MCF 10A (cell line): ENCODE measurements at regions not wholly inside any gene's neighbourhood (a gene's known extent, or its start where the extent isn't known, plus 50 kb on each side); places are given as distances from the start of the nearest gene placed in this dataset.

Experiments used
- BruUV-seq: library from RNA; stranded (reverse); fragments of 400-500 nt; replicated peaks from 2 replicates; lab custom pipeline; 2021; lab: Mats Ljungman, UMichigan
- CTCF ChIA-PET: fragments of 300-600 bp; sonication (Branson Sonifier 250); formaldehyde crosslinking; extraction: SDS; loops from one replicate; lab custom pipeline; 2021; ENCODE audit warnings: antibody characterized with exemption, inconsistent platforms; lab: Yijun Ruan, JAX
- POLR2A ChIA-PET: fragments of 300-600, 350-650 bp; sonication (Branson Sonifier 250); formaldehyde crosslinking; extraction: SDS; loops from one replicate; lab custom pipeline; 2020; ENCODE audit warnings: antibody characterized with exemption, inconsistent platforms; lab: Yijun Ruan, JAX
- DNase-seq: peaks from one replicate; pipeline ENCODE4 v3.0.0-alpha.2; 2018; ENCODE audit not compliant: unreplicated experiment
- H3K27ac Mint-ChIP-seq: one replicate; pipeline ENCODE4 v1.8.0; 2022; ENCODE audit warnings: mild to moderate bottlenecking, low read depth, mixed read lengths; ENCODE audit not compliant: unreplicated experiment
- H3K27me3 Mint-ChIP-seq: one replicate; pipeline ENCODE4 v1.8.0; 2022; ENCODE audit warnings: mixed read lengths; ENCODE audit not compliant: insufficient read depth, unreplicated experiment
- H3K36me3 Mint-ChIP-seq: one replicate; pipeline ENCODE4 v1.8.0; 2022; ENCODE audit warnings: mild to moderate bottlenecking, moderate library complexity, mixed read lengths; ENCODE audit not compliant: insufficient read depth, unreplicated experiment
- H3K4me1 Mint-ChIP-seq: one replicate; pipeline ENCODE4 v1.8.0; 2022; ENCODE audit warnings: mixed read lengths; ENCODE audit not compliant: insufficient read depth, unreplicated experiment
- H3K4me3 Mint-ChIP-seq: one replicate; pipeline ENCODE4 v1.8.0; 2022; ENCODE audit warnings: mild to moderate bottlenecking, moderate library complexity, mixed read lengths; ENCODE audit not compliant: unreplicated experiment
- H3K9me3 Mint-ChIP-seq: one replicate; pipeline ENCODE4 v1.8.0; 2022; ENCODE audit warnings: mixed read lengths; ENCODE audit not compliant: unreplicated experiment
- intact Hi-C: fragments of 100-400 bp; cut with micrococcal nuclease; formaldehyde crosslinking; loops from 2 replicates; pipeline ENCODE4 v1.14.1; 2022
- TF ChIP-seq, protein P1 (sequence below): fragments of 200-600 bp; IDR thresholded peaks from one replicate; pipeline ENCODE4 v1.8.0; 2022; ENCODE audit warnings: antibody characterized with exemption, mild to moderate bottlenecking; ENCODE audit not compliant: unreplicated experiment

DNA sequence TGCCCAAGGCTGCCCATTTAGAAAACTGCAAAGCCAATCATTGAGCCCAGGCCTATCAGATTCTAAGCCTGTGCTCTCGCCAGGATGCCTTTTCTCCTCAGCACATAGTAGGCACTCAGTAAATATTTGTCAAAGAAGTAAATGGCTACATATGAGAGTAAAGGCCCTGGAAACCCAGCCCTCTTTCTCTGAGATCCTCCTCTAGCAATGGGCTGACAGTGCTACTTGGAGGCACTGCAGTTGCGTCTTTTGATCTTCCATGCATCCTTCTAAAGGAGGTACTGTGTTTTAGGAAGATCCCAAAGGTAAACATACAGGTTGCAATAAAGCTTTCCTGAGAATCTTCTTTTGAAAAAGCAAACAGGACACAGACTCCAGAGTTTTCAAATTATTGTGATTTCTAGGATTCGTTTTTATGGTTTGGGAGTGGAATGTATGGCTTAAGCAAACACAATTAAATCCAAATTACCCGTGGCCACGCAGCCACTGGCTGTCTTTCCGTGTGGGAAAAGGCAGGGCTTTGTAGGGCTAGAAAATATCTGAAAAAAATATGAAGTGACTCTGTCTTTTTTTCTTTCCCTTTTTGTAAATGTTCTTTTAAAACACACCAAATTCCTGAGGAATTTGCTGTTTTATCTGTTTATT lies 151.3 kb upstream of the BMPER start:
- TF ChIP-seq, protein P1, sequence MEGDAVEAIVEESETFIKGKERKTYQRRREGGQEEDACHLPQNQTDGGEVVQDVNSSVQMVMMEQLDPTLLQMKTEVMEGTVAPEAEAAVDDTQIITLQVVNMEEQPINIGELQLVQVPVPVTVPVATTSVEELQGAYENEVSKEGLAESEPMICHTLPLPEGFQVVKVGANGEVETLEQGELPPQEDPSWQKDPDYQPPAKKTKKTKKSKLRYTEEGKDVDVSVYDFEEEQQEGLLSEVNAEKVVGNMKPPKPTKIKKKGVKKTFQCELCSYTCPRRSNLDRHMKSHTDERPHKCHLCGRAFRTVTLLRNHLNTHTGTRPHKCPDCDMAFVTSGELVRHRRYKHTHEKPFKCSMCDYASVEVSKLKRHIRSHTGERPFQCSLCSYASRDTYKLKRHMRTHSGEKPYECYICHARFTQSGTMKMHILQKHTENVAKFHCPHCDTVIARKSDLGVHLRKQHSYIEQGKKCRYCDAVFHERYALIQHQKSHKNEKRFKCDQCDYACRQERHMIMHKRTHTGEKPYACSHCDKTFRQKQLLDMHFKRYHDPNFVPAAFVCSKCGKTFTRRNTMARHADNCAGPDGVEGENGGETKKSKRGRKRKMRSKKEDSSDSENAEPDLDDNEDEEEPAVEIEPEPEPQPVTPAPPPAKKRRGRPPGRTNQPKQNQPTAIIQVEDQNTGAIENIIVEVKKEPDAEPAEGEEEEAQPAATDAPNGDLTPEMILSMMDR, result no peak
- H3K27me3 Mint-ChIP-seq, result no peaks in the 10 kb centered on the region
- no peak overlapping the region for H3K4me3 Mint-ChIP-seq
- no peak overlapping the region for H3K27ac Mint-ChIP-seq
- intact Hi-C loops, result no loop called here
- H3K4me1 Mint-ChIP-seq, result no peaks in the 10 kb centered on the region
- H3K36me3 Mint-ChIP-seq, result no peaks in the 10 kb centered on the region
- no peak for DNase-seq
- ChIA-PET CTCF (interaction anchor here (0.6 kb wide), 1 partner anchor 36 kb away, joined by 3 read pairs; no protein-coding TSS in a partner anchor), POLR2A (no interaction called here)
- no peaks in the 10 kb centered on the region for H3K9me3 Mint-ChIP-seq
- BruUV-seq, result no TSS peak

DNA sequence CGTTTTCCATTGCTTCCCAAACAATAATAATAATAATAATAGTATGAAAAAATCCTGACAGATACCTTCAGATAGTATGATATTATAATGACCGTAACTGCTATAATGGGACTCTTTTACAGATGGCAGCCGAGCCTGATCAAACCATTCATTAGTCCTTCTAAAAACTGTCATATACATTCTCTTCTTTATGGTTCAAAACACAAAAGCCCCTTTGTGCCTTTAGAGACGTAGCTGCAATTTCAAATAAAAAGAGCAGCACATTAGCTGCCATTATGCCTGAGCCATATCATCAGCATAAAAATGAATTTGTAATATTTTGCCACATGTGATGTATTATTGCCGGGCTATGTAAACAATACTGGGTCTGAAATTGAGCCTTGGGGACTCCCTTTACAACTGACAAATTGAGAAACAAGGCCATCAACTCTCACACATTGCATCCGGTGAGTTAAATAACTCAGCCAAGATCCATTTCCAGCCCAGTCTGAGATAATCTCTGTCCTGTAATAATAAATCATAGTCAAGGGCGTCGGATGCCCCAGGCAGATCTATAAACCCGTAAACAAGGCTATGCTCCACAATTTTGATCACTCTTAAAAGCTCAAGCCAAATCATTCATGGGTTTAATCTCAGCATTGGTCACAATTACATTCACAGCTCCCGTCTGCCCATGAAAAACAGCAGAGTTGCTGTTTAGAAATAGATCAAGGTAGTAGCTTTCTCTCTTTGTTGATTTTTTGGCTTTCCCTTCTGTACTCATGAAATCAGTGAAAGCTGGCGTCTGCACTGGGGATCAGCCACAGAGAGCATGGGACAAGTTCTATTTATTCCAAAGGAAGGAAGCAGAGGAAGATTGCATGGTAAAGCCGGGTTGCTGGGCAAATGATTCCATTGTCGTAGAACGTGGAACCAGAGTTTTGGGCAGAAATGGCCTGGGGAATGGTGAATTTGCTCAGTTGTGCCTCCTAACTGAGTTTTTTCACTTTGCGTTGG lies 150.1 kb upstream of the BMPER start:
- intact Hi-C loops, result loop anchor here (5.0 kb wide), 1 partner anchor 332 kb away; no protein-coding TSS in a partner anchor
- no peak for DNase-seq
- ChIA-PET CTCF (interaction anchor here (0.5 to 8.9 kb wide), 5 partner anchors 13 to 1672 kb away, joined by 3 to 177 read pairs (median 3); no protein-coding TSS in a partner anchor), POLR2A (interaction anchor here (0.6 to 0.7 kb wide), 2 partner anchors 20 to 294 kb away, joined by 3 to 4 read pairs; no protein-coding TSS in a partner anchor)
- Mint-ChIP-seq H3K27me3 (no peaks in the 10 kb centered on the region), H3K9me3 (no peaks in the 10 kb centered on the region), H3K36me3 (no peaks in the 10 kb centered on the region), H3K4me1 (no peaks in the 10 kb centered on the region), H3K4me3 (no peak overlapping the region), H3K27ac (no peak overlapping the region)
- no TSS peak for BruUV-seq
- TF ChIP-seq, protein P1, result no peak

DNA sequence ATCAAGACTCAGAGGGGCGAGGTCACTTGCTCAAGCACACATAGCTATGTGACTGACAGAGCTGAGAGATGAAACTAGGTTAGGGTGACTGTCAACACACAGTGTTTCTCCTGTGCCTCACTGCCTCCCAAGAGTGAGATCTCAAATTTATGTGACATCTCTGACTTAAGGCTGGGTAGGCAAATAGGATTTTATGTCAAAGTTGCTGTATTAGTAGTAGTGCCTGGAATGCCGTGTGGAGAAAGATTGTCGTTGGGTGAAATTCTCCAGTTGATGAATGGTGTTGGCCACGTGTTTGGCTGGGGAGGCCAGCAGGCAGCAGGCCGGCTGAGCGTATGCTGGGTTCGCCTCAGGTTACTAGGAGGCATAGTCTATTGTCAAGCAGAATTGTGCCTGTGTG lies 148.3 kb upstream of the BMPER start:
- H3K27ac Mint-ChIP-seq, result no peak overlapping the region
- no TSS peak for BruUV-seq
- intact Hi-C loops, result loop anchor here (1.0 to 5.0 kb wide), 4 partner anchors 138 to 514 kb away; no protein-coding TSS in a partner anchor
- DNase-seq, result no peak
- H3K27me3 Mint-ChIP-seq, result no peaks in the 10 kb centered on the region
- H3K4me3 Mint-ChIP-seq, result no peak overlapping the region
- CTCF ChIA-PET, result interaction anchor here (0.6 to 8.9 kb wide), 12 partner anchors 8 to 307 kb away, joined by 3 to 177 read pairs (median 6); no protein-coding TSS in a partner anchor
- POLR2A ChIA-PET, result no interaction called here
- TF ChIP-seq, protein P1, result no peak
- no peaks in the 10 kb centered on the region for H3K4me1 Mint-ChIP-seq
- no peaks in the 10 kb centered on the region for H3K36me3 Mint-ChIP-seq
- H3K9me3 Mint-ChIP-seq, result no peaks in the 10 kb centered on the region
